GM18909 (cell line): ENCODE measurements at regions not wholly inside any gene's neighbourhood (a gene's known extent, or its start where the extent isn't known, plus 50 kb on each side); places are given as distances from the start of the nearest gene placed in this dataset.
A peak's percentile ranks its signal among the peaks of the same experiment; 100 is the strongest.
"Not testable (repeated sequence)": the region's sequence is repeated elsewhere in the genome, so short reads cannot be mapped to it uniquely, and the experiment has no call there.

Experiments
- ATAC-seq: cut with Tn5 transposase; IDR thresholded peaks from one replicate; pipeline ENCODE4 v1.9.1; 2021; ENCODE audit warnings: mild to moderate bottlenecking; ENCODE audit not compliant: unreplicated experiment, poor library complexity

- ATAC-seq, result no peak
Observed at GRCh38 chr11:82003671-82004515, 729.8 kb downstream of the FAM181B start.

GRCh38 chr11:82003024-82003423, 730.6 kb downstream of the FAM181B start:
- ATAC-seq, result no peak

GRCh38 chr11:81995889-81996288, 737.8 kb downstream of the FAM181B start:
- no peak for ATAC-seq

GRCh38 chr11:81993755-81994154, 739.9 kb downstream of the FAM181B start:
- no peak for ATAC-seq

DNA sequence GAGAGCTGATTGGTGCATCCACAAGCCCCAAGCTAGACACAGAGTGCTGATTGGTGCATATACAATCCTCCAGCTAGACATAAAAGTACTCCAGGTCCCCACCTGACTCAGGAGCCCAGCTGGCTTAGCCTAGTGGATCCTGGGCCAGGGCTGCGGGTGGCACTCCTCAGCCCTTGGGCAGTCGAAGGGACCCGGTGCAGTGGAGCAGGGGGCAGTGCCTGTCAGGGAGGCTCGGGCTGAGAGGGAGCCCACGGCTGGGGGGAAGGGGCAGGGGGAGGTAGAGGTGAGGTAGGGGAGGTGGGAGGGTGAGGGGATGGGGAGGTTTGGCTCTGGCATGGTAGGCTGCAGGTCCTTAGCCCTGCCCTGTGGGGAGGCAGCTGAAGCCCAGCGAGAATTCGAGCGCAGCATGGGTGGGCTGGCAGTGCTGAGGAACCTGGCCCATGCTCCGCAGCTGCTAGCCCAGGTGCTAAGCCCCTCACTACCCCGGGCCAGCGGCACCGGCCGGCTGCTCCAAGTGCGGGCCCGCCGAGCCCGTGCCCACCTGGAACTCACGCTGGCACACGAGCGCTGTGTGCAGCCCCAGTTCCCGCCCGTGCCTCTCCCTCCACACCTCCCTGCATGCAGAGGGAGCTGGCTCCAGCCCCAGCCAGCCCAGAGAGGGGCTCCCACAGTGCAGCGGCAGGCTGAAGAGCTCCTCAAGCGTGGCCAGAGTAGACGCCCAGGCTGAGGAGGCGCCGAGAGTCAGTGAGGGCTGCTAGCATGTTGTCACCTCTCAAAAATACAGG, 742.8 kb downstream of the FAM181B start:
- no peak for ATAC-seq

DNA sequence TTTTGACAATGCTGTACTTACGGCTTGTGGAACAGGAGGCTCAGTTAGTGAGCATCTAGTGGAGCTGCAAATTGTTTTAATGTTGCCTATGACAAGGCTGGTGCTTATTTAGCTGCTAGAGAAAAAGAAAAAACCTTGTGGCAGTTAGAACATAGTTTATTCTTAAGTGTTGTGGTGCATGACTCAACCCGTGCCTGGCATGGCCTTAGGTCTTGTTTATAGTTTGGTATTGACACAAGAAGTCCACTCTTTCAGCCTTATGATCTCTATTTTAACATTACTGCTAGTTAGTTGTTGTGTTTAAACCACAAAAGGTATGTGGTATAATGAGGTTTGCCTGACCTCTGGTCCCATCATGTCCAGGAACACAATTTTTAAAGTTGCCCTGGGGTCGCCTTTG, 744.6 kb downstream of the FAM181B start:
- ATAC-seq, result no peak

GRCh38 chr11:81987829-81988472, 745.7 kb downstream of the FAM181B start:
- ATAC-seq, result peak; percentile 68

DNA sequence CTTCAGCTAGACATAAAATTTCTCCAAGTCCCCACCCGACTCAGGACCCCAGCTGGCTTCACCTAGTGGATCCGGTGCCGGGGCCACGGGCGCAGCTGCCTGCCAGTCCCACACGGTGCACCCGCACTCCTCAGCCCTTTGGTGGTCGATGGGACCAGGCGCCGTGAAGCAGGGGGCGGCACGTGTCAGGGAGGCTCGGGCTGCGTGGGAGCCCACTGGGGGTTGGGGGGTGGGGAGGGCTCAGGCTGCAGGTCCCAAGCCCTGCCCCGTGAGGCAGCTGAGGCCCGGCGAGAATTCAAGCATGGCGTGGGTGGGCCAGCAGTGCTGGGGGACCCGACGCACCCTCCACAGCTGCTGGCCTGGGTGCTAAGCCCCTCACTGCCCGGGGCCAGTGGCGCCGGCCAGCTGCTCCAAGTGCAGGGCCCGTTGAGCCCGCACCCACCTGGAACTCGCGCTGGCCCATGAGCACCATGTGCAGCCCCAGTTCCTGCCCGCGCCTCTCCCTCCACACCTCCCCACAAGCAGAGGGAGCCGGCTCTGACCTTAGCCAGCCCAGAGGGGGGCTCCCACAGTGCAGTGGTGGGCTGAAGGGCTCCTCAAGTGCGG, 747.0 kb downstream of the FAM181B start:
- ATAC-seq, result no peak

DNA sequence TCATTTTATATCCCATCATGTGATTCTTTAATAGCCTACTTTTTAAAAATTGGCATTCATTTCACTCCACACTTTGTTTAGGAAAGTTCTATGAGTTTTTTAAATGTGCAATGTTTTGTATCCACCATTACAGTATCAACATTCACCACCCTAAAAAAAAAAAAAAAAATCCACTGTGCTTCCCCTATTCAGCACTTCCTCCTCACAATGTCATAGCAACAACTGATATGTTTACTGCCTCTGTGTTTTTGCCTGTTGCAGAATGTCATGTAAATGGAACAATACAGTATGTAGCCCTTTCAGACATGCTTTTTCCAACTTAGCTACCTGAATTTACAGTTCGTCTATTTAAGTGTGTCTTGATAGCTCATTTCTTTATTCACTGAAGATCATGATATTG, 754.2 kb downstream of the FAM181B start:
- no peak for ATAC-seq

GRCh38 chr11:81975261-81975900, 758.3 kb downstream of the FAM181B start:
- ATAC-seq, result no peak

DNA sequence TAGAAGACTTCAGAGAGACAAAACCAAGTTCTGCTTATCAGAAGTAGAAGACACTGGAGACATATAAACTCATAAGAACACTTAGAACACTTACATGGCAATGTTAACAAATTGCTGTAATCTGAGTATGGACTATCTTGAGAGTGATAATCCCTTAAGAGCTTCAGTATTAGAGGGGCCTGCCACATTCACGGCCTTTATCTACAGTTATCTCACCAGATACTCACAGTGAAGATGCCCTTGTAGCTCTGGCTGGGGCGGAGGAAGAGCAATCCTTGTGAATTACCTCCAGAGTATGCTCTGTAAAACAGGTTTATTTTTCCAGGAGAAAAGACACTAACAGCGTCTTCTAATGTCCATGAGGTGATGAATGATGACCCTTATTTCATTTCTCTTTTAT, 762.8 kb downstream of the FAM181B start:
- ATAC-seq, result no peak

DNA sequence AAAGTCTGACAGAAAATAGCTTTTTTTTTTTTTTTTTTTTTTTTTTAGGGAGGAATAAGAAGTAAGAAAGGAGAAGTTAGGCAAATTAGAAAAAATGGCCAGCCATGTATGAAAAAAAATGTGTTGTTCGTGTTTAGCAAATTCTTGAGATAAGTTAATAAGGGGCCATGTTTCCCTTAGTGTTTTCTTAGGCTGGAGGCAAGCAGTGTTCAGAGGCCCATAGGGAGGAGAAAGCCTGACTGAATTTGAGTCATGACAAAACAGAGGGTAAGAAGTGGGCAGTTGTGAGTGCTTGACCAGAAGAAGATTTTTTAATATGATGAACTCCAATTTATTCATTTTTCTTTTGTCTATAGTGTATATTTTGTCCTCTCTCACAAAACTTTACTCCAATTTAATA, 766.4 kb downstream of the FAM181B start:
- ATAC-seq, result no peak

- ATAC-seq, result no peak
Observed at GRCh38 chr11:81966340-81966739, 767.3 kb downstream of the FAM181B start.

DNA sequence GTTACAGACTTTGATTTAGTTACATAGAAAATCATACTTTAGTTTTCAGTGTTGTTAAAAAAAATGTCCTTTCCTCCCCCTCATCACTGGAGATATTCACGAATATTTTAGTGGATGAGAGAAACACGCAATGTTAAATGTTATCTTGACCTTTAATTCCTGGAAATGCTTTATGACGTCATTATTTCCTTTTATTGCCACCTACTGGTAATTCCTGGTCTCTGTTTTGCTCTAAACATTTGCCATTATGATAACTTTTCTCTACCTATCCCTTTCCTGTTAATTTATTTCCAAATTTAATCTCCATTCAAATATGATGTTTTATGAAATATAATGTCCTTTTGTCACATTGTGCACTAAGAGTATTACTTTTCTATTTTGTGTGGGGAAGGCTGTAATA, 770.6 kb downstream of the FAM181B start:
- peak; percentile 66 for ATAC-seq

DNA sequence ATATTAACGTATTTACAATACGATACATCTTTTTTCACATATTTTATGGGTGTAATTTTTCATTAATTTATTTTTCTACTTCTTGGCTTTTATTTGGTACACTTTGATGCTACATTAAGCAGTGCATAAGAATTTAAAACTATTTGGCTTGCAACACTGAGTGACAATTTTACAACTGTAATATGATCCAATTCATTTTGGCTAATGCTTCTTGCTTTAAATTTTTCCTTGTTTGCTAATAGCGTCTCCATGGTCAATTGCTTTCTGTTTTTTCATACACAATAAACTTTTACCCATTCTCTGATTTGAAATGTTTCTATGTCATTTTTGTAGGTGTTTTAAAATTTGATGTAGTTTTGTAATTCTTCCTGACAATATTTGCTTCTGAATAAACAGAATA, 773.2 kb downstream of the FAM181B start:
- ATAC-seq, result no peak

DNA sequence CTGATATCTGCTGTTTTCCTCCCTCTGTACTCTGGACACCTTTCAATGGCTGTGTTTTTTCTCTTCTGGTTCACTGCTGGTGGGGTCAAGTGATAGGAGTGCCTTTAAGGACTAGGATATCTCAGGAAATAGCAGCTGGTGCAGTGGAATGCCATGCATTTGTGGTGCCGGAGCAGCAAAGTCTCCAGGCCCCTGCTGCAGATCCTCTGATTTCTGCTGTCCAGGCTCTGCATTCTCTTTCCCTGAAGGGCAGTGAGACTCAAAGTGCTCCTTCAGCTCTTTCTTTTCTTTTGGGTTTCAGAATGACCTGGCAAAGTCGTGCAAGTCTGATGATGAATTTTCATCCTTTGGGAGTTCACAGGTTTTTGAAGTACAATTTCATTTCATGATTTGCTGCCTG, 774.3 kb downstream of the FAM181B start:
- no peak for ATAC-seq

DNA sequence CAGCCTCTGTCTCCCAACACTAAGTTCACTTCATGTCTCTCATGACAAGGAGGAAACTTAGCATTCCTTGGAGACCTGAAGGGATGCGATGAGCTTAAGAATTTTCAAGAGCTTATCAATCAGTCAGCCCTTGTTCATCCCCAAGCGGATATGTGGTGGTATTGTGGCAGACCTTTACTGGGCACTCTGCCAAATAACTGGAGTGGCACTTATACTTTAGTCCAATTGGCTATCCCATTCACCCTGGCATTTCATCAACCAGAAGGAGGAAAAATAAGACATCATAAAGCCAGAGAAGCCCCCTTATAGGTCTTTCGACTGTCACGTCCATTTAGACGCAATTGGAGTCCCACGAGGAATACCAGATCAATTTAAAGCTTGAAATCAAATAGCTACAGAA, 779.4 kb downstream of the FAM181B start:
- not testable (repeated sequence) for ATAC-seq

GRCh38 chr11:81946831-81947230, 786.8 kb downstream of the FAM181B start:
- ATAC-seq, result no peak

- no peak for ATAC-seq
Observed at GRCh38 chr11:81942646-81943045, 791.0 kb downstream of the FAM181B start.

- ATAC-seq, result no peak
Observed at GRCh38 chr11:81941998-81942397, 791.7 kb downstream of the FAM181B start.
